Neural crest cell (in vitro differentiated cells): ENCODE measurements at regions not wholly inside any gene's neighbourhood (a gene's known extent, or its start where the extent isn't known, plus 50 kb on each side); places are given as distances from the start of the nearest gene placed in this dataset.

Experiments used
- DNase-seq: peaks from one replicate; pipeline ENCODE4 v3.0.0; 2021; ENCODE audit warnings: low read depth, mixed read lengths, low spot score
- H3K27ac Mint-ChIP-seq: one replicate; pipeline ENCODE4 v1.8.0; 2021; ENCODE audit warnings: mild to moderate bottlenecking, mixed read lengths; ENCODE audit not compliant: unreplicated experiment
- H3K27me3 Mint-ChIP-seq: 2 replicates; pipeline ENCODE4 v1.8.0; 2021; ENCODE audit warnings: low read depth, mild to moderate bottlenecking, mixed read lengths
- H3K36me3 Mint-ChIP-seq: 2 replicates; pipeline ENCODE4 v1.8.0; 2021; ENCODE audit warnings: low read depth, mild to moderate bottlenecking, mixed read lengths
- H3K4me1 Mint-ChIP-seq: 2 replicates; pipeline ENCODE4 v1.8.0; 2021; ENCODE audit warnings: mixed read lengths
- H3K4me3 Mint-ChIP-seq: one replicate; pipeline ENCODE4 v1.8.0; 2021; ENCODE audit warnings: mild to moderate bottlenecking, mixed read lengths
- H3K9me3 Mint-ChIP-seq: 2 replicates; pipeline ENCODE4 v1.8.0; 2021; ENCODE audit warnings: mixed read lengths
- CTCF ChIP-seq: fragments of 200-600 bp; sonication (generic); conservative IDR thresholded peaks from 2 replicates; pipeline ENCODE4 v1.5.0; 2021; ENCODE audit warnings: antibody characterized with exemption, mild to moderate bottlenecking

GRCh38 chr2:67213677-67214402, 183.3 kb upstream of the ETAA1 start:
- TF ChIP-seq CTCF: no peak
- Mint-ChIP-seq H3K4me3 (no peak overlapping the region), H3K4me1 (peaks cover 15% of the 10 kb centered on the region), H3K36me3 (no peaks in the 10 kb centered on the region), H3K27me3 (no peaks in the 10 kb centered on the region), H3K9me3 (no peaks in the 10 kb centered on the region), H3K27ac (no peak overlapping the region)
- no peak for DNase-seq

- no peak overlapping the region for H3K4me3 Mint-ChIP-seq
- H3K27ac Mint-ChIP-seq: no peak overlapping the region
- H3K27me3 Mint-ChIP-seq: no peaks in the 10 kb centered on the region
Measured at GRCh38 chr2:67214585-67215185, 182.4 kb upstream of the ETAA1 start.

GRCh38 chr2:67215214-67216055, 181.7 kb upstream of the ETAA1 start:
- DNase-seq: peak; percentile 58
- Mint-ChIP-seq H3K27me3 (no peaks in the 10 kb centered on the region), H3K4me3 (no peak overlapping the region), H3K9me3 (no peaks in the 10 kb centered on the region), H3K27ac (no peak overlapping the region), H3K4me1 (peaks cover 15% of the 10 kb centered on the region), H3K36me3 (no peaks in the 10 kb centered on the region)
- TF ChIP-seq CTCF: peak; percentile 75

More at GRCh38 chr2:67214585-67215185, 182.4 kb upstream of the ETAA1 start:
- no peak for TF ChIP-seq CTCF
- H3K36me3 Mint-ChIP-seq: no peaks in the 10 kb centered on the region
- no peak for DNase-seq
- H3K4me1 Mint-ChIP-seq: peaks cover 15% of the 10 kb centered on the region
- H3K9me3 Mint-ChIP-seq: no peaks in the 10 kb centered on the region

- Mint-ChIP-seq H3K9me3 (no peaks in the 10 kb centered on the region), H3K27ac (no peak overlapping the region), H3K4me3 (no peak overlapping the region), H3K27me3 (no peaks in the 10 kb centered on the region), H3K4me1 (peaks cover 15% of the 10 kb centered on the region), H3K36me3 (no peaks in the 10 kb centered on the region)
- DNase-seq: no peak
- no peak for TF ChIP-seq CTCF
Measured at GRCh38 chr2:67216103-67216502, 181.0 kb upstream of the ETAA1 start.

- H3K27me3 Mint-ChIP-seq: no peaks in the 10 kb centered on the region
- no peak overlapping the region for H3K4me3 Mint-ChIP-seq
- TF ChIP-seq CTCF: no peak
- peaks cover 15% of the 10 kb centered on the region for H3K4me1 Mint-ChIP-seq
- DNase-seq: no peak
- H3K27ac Mint-ChIP-seq: no peak overlapping the region
- no peaks in the 10 kb centered on the region for H3K9me3 Mint-ChIP-seq
- H3K36me3 Mint-ChIP-seq: no peaks in the 10 kb centered on the region
Measured at GRCh38 chr2:67216881-67217280, 180.3 kb upstream of the ETAA1 start.
